Progenitor cell of endocrine pancreas (in vitro differentiated cells): ENCODE measurements at regions not wholly inside any gene's neighbourhood (a gene's known extent, or its start where the extent isn't known, plus 50 kb on each side); places are given as distances from the start of the nearest gene placed in this dataset.

Experiments
- DNase-seq: peaks from one replicate; pipeline ENCODE4 v3.0.0; 2021; ENCODE audit warnings: low spot score; ENCODE audit not compliant: unreplicated experiment
- H3K27ac Mint-ChIP-seq: 2 replicates; pipeline ENCODE4 v1.8.0; 2021; ENCODE audit warnings: mild to moderate bottlenecking, moderate library complexity, mixed read lengths
- H3K27me3 Mint-ChIP-seq: 2 replicates; pipeline ENCODE4 v1.8.0; 2021; ENCODE audit warnings: mixed read lengths
- H3K36me3 Mint-ChIP-seq: 2 replicates; pipeline ENCODE4 v1.8.0; 2022; ENCODE audit warnings: mixed read lengths; ENCODE audit not compliant: insufficient read depth
- H3K4me1 Mint-ChIP-seq: 2 replicates; pipeline ENCODE4 v1.8.0; 2021; ENCODE audit warnings: low read depth, mixed read lengths
- H3K4me3 Mint-ChIP-seq: 2 replicates; pipeline ENCODE4 v1.8.0; 2021; ENCODE audit warnings: low read depth, mild to moderate bottlenecking, moderate library complexity, mixed read lengths
- H3K9me3 Mint-ChIP-seq: 2 replicates; pipeline ENCODE4 v1.8.0; 2021; ENCODE audit warnings: low read depth, mixed read lengths
- TF ChIP-seq, protein P1 (sequence below): fragments of 200-600 bp; sonication (generic); IDR thresholded peaks from one replicate; pipeline ENCODE4 v1.5.0; 2021; ENCODE audit warnings: antibody characterized with exemption, mild to moderate bottlenecking; ENCODE audit not compliant: unreplicated experiment

DNA sequence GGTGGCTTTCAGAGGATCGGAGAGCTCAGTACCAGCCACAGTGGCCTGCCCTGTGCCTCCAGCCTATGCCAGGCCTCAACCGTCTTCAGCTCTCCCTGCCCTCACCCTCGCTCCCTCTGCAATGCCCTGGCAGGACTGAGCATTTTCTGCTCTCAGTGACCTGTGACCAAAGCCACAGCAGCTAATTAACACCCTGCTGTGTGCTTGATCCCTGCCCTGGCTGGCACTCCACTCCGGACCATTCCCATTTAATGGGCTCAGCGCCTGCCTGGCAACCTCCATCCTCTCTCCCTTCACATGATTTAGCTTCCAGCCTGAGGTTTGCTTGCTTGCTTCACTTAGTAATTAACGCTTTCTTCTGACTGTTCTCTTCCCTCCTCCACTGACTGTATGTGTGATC, 287.5 kb downstream of the LRFN2 start:
- Mint-ChIP-seq H3K27ac (no peak overlapping the region), H3K4me3 (no peak overlapping the region), H3K36me3 (no peaks in the 10 kb centered on the region), H3K9me3 (no peaks in the 10 kb centered on the region), H3K27me3 (peaks cover 13% of the 10 kb centered on the region), H3K4me1 (no peaks in the 10 kb centered on the region)
- no peak for DNase-seq
- TF ChIP-seq, protein P1, sequence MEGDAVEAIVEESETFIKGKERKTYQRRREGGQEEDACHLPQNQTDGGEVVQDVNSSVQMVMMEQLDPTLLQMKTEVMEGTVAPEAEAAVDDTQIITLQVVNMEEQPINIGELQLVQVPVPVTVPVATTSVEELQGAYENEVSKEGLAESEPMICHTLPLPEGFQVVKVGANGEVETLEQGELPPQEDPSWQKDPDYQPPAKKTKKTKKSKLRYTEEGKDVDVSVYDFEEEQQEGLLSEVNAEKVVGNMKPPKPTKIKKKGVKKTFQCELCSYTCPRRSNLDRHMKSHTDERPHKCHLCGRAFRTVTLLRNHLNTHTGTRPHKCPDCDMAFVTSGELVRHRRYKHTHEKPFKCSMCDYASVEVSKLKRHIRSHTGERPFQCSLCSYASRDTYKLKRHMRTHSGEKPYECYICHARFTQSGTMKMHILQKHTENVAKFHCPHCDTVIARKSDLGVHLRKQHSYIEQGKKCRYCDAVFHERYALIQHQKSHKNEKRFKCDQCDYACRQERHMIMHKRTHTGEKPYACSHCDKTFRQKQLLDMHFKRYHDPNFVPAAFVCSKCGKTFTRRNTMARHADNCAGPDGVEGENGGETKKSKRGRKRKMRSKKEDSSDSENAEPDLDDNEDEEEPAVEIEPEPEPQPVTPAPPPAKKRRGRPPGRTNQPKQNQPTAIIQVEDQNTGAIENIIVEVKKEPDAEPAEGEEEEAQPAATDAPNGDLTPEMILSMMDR = no peak

DNA sequence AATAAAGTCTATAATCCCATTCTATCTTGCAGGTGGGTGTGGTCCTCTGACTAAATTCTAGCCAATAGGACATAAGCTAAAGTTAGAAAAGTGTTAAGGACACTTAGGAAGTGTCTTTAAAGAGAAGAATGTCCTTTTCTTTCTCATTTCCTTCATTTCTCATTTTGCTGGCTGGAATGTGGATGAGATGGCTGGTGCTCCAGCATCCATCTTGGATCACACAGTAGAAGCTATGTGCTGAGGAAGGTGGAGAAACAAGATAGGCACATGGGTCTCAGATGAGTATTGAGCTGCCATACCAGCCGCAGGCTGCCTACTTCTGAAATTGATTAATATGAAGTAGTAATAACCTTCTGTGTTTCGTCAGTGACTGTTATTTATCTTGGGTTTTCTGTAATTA, 289.0 kb downstream of the LRFN2 start:
- Mint-ChIP-seq H3K9me3 (no peaks in the 10 kb centered on the region), H3K4me3 (no peak overlapping the region), H3K36me3 (no peaks in the 10 kb centered on the region), H3K27ac (no peak overlapping the region), H3K4me1 (no peaks in the 10 kb centered on the region), H3K27me3 (peaks cover 18% of the 10 kb centered on the region)
- TF ChIP-seq, protein P1 = no peak
- DNase-seq = no peak

DNA sequence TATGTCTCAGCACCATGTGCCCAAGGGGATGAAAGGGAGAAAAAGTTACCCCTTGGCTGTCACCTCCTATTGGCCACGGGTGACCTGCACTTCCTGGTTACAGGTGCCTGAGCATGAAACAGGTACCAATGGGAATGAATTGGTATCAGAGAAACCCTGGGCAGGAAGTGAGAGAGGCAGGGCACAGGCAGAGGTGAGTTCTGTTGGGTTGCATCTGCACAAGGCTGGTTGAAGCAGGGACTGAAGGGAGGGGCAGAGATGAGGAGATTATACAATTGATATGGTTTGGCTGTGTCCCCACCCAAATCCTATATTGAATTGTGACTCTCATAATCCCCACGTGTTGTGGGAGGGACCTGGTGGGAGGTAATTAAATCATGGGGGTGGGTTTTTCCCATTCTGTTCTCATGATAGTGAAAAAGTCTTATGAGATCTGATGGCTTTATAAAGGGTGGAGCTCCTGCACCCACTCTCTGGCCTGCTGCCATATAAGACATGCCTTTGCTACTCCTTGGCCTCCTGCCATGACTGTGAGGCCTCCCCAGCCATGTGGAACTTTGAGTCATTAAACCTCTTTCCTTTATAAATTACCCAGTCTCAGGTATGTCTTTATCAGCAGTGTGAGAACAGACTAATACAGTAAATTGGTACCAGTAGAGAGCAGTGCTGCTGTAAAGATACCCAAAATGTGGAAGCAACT, 291.8 kb downstream of the LRFN2 start:
- Mint-ChIP-seq H3K36me3 (no peaks in the 10 kb centered on the region), H3K27me3 (peaks cover 28% of the 10 kb centered on the region), H3K4me3 (no peak overlapping the region), H3K9me3 (no peaks in the 10 kb centered on the region), H3K27ac (no peak overlapping the region), H3K4me1 (no peaks in the 10 kb centered on the region)
- no peak for DNase-seq
- TF ChIP-seq, protein P1 = no peak

DNA sequence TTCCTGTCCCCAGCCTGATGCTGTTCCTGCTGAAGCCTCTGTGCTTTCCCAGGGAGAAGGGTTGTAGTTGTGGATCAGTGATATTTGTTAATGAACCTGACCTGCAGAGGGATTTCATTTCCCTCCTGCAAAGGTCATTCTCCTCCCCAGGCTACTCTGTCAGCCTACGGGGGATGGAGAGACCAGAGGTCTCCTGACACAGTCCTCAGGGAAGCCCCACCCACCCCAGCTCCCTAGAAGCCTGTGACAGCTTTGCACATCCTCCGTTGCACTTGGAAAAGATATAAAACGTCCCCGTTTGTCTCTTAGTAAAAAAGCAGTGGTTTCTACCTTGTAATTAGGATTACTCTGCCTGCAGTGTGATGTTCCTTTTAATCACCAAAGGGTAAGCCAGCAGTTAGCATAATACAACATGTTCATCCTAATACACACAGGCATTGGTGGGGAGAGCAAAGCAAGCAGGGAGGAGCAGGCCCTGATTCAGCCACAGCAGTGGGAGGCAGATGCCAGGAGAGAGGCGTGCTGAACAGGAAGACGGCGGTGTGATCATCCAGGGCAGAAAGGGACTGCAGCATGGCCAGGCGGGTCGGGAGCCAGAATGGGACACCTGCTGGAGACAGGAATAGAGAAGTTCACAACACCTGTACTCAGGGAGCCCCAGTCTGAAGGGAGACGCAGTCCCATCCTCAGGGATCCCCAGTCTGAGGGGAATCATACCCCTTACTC, 293.5 kb downstream of the LRFN2 start:
- TF ChIP-seq, protein P1 = no peak
- Mint-ChIP-seq H3K27me3 (peaks cover 26% of the 10 kb centered on the region), H3K36me3 (no peaks in the 10 kb centered on the region), H3K9me3 (no peaks in the 10 kb centered on the region), H3K4me3 (no peak overlapping the region), H3K27ac (no peak overlapping the region), H3K4me1 (no peaks in the 10 kb centered on the region)
- no peak for DNase-seq

DNA sequence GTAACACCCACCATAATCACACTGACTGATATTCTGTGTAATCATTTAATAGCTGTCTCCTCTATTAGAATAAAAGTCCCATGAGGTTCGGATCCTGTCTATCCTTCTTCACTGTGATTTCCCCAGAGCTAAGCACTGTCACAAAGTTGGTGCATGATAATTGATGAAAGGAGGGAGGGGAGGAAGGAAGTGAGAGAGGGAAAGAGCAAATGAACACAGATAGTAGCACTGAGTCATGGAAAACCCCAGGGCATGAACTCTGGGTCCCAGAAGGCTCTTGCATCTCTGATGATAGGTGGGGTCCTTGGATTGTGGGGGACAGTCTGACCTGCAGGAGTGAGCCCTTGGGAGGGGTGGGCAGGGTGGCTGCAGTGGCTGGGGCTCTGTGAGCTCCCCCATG, 294.1 kb downstream of the LRFN2 start:
- Mint-ChIP-seq H3K27me3 (peaks cover 27% of the 10 kb centered on the region), H3K27ac (no peak overlapping the region), H3K4me1 (no peaks in the 10 kb centered on the region), H3K4me3 (no peak overlapping the region), H3K9me3 (no peaks in the 10 kb centered on the region), H3K36me3 (no peaks in the 10 kb centered on the region)
- TF ChIP-seq, protein P1 = no peak
- DNase-seq = no peak
